SU-DHL-6 (cell line): ENCODE measurements at regions not wholly inside any gene's neighbourhood (a gene's known extent, or its start where the extent isn't known, plus 50 kb on each side); places are given as distances from the start of the nearest gene placed in this dataset.
"Not testable (repeated sequence)": the region's sequence is repeated elsewhere in the genome, so short reads cannot be mapped to it uniquely, and the experiment has no call there.

Experiments
- EZH2phosphoT487 ChIP-seq: fragments of 200-600 bp; sonication (generic), shearing (Covaris generic); conservative IDR thresholded peaks from 2 replicates; pipeline ENCODE4 v1.6.1; 2018; ENCODE audit warnings: mild to moderate bottlenecking, antibody characterized with exemption, low read length, moderate library complexity, mixed read lengths
- TF ChIP-seq, protein P1 (sequence below): fragments of 200-600 bp; sonication (generic); IDR thresholded peaks from one replicate; pipeline ENCODE4 v1.5.1; 2017; ENCODE audit warnings: antibody characterized with exemption, mild to moderate bottlenecking, low read length, moderate library complexity; ENCODE audit not compliant: insufficient read depth, poor library complexity, severe bottlenecking

DNA sequence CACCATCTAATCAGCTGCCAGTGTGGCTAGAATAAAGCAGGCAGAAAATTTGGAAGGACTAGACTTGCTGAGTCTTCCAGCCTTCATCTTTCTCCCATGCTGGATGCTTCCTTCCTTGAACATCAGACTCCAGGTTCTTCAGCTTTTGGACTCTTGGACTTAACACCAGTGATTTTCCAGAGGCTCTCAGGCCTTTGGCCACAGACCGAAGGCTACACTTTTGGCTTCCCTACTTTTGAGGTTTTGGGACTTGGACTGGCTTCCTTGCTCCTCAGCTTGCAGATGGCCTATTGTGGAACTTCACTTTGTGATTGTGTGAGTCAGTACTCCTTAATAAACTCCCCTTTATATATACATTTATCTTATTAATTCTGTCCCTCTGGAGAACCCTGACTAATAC, 129.8 kb upstream of the MB21D2 start:
- TF ChIP-seq, protein P1, sequence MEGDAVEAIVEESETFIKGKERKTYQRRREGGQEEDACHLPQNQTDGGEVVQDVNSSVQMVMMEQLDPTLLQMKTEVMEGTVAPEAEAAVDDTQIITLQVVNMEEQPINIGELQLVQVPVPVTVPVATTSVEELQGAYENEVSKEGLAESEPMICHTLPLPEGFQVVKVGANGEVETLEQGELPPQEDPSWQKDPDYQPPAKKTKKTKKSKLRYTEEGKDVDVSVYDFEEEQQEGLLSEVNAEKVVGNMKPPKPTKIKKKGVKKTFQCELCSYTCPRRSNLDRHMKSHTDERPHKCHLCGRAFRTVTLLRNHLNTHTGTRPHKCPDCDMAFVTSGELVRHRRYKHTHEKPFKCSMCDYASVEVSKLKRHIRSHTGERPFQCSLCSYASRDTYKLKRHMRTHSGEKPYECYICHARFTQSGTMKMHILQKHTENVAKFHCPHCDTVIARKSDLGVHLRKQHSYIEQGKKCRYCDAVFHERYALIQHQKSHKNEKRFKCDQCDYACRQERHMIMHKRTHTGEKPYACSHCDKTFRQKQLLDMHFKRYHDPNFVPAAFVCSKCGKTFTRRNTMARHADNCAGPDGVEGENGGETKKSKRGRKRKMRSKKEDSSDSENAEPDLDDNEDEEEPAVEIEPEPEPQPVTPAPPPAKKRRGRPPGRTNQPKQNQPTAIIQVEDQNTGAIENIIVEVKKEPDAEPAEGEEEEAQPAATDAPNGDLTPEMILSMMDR: not testable (repeated sequence)
- TF ChIP-seq EZH2phosphoT487: not testable (repeated sequence)
